DLD1 (cell line): ENCODE measurements at regions not wholly inside any gene's neighbourhood (a gene's known extent, or its start where the extent isn't known, plus 50 kb on each side); places are given as distances from the start of the nearest gene placed in this dataset.

Experiments
- in situ Hi-C: cut with HindIII; loops from 2 replicates; pipeline ENCODE4 v1.10.0; 2017; ENCODE audit warnings: low sequenced_read_pairs

DNA sequence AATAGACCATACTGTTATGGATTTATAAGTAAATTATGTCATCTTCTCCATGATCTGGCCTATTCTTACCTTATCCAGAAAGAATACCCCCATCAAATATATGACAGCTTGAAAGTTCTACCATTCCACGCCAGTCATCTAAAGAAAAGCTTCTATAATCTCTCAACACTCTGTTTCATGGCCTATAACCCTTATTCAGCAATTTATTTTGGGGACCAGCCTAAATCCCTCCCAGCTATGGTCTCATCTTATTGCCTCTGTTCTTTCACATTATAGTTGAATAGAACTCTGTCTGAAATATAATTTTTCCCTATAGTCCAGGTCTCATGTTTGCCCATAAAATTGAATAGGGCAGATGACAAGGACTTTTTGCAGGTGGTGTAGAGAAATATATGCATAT, 2387.6 kb upstream of the WWC1 start:
- in situ Hi-C loops: no loop called here

DNA sequence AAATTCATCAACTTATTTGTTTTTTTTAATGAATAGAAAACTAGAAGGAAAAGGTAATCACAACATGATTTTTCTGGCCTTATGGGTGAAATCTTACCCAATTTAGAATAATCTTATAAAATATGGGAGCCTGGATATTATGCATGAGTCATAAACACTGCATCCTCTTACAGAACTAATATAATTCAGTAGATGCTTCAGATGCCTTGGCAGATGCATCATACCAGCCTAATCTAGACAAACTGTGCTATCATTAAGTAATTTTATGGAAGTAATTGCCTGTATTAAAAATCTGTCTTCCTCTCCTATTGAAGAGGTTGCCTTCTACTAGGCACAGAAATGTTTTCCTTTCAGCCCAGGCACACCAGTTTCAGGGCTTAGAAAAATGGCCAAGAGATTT, 2384.6 kb upstream of the WWC1 start:
- in situ Hi-C loops: no loop called here

DNA sequence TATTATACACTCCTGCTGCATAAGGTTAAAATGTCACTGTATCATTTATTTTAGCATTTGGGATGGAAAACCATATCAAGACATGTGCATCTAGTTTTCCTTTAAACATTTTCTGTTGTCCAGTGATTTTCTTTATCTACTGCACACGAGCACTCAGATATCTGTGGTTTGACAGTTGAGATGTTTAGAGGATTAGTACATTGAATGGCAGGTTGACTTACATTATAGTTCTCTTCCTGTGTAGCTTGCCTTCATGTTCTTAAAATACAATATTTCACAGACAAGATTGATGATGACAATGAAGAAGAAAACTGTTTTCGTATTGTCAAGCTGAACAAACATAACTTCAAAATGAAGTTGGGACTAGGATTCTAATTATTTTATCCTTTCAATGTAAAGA, 2378.4 kb upstream of the WWC1 start:
- in situ Hi-C loops: no loop called here

DNA sequence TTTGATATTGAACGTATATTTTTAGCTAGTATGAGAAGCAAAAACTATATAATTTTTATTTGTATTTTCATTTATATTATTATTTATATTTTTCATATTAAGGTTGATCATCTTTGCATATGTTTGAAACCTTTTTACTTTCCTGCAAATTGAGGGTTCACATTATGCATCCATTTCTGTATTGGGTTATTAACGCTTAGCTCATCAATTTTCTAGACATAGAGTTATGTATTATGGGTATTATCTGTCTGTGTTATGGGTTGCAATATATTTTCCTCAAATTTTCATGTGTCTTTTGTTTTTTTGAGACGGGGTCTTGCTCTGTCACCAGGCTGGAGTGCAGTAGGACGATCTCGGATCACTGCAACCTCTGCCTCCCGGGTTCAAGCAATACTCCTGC, 2377.0 kb upstream of the WWC1 start:
- in situ Hi-C loops: no loop called here

DNA sequence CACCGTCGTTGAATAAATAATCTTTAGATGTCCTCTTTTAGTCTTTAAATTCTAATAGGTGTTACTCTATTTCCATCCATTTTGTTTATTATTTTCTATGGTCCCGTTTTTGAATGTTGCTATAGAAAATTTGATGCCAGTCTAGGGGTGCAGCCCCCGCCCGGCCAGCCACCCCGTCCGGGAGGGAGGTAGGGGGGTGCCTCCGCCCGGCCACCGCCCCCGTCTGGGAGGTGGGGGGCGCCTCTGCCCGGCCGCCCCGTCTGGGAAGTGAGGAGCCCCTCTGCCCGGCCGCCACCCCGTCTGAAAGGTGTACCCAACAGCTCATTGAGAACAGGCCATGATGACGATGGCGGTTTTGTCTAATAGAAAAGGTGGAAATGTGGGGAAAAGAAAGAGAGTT, 2372.2 kb upstream of the WWC1 start:
- in situ Hi-C loops: no loop called here

DNA sequence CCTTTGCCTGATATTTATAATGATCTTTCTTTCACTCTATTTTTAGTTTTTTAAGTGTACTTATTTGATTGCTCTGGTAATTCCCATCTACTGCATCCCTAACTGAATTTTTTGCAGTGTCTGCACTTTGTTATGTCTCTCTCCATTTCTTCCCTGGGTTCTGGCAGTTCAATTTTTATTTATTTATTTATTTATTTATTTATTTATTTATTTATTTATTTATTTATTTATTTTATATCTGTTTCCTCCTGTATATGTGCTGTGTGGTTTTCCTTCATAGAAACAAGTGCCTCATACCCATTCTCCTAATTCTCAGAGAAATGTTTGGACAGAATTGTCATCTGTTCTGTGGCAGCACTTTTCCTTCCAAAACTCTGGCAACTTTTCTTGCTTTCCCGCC, 2370.8 kb upstream of the WWC1 start:
- in situ Hi-C loops: no loop called here

DNA sequence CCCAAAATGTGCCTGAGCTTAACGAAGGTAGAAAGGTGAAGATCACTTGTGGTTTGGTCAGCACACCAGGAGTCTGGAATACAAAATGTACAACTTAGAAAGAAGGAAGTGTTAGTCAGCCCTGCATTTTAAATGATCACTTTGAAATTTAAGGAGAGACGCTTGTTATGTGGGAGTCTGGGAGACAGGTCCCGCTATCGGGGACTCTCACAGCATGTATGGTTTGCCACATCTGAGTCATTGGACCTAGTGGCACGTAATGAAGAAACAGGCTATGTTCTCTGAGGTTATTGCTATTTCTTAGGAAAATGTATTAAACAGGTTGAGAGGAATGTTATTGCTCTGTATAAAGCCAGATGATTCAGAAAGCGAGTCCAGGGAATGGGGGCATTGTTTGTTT, 2362.5 kb upstream of the WWC1 start:
- in situ Hi-C loops: no loop called here

DNA sequence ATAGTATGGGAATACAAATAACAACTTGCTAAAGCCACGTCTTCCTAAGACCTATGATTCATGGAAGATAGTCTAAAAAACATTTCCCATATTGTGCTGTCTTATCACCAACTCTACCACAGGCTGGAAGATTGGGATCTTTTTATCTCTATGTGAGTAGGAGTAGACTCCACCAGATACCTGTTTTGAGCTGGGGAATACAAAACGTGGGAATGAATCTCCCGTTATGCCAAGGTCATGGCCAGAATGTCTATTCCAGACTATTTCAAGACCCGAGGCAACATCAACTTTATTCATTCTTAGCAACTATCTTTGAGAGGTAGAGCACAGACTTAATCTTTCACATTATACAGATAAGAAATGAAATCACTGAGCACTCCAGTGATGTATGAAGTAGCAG, 2350.9 kb upstream of the WWC1 start:
- in situ Hi-C loops: no loop called here

DNA sequence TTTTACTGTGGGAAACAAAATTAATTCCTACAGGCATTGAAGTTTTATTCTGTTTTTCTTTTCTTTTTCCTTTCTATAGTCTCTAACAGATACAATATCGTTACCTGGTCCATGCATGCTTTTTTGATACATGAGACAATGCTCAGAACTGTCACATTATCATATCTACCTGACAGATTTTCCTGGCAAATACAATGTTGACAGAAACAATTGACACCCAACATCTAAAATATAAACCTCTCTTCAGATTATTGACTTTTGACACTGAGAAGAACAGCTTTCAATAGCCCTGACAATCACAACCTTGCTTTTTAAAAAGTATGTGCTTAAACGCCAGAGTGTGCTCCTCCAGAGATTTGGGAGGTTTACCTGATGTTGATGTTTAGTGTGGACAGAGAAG, 2334.6 kb upstream of the WWC1 start:
- in situ Hi-C loops: no loop called here

DNA sequence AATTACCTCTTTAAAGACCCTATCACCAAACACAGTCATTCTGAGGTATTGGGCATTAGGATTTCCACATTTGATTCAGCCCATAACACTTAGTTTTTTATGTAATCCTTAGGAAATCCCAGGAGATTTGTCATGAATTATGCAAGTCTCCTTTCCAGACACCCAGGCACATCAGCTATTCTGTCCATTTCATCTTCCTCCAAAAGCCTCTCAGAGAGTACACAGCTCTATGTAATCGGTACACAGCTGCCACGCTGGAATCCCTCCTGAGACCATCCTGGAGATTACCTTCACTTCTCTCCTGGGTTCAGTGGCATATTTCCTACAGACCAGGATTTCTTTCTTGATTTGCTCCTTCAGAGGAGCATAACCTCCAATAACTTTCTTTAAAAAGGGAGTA, 2309.8 kb upstream of the WWC1 start:
- in situ Hi-C loops: no loop called here

DNA sequence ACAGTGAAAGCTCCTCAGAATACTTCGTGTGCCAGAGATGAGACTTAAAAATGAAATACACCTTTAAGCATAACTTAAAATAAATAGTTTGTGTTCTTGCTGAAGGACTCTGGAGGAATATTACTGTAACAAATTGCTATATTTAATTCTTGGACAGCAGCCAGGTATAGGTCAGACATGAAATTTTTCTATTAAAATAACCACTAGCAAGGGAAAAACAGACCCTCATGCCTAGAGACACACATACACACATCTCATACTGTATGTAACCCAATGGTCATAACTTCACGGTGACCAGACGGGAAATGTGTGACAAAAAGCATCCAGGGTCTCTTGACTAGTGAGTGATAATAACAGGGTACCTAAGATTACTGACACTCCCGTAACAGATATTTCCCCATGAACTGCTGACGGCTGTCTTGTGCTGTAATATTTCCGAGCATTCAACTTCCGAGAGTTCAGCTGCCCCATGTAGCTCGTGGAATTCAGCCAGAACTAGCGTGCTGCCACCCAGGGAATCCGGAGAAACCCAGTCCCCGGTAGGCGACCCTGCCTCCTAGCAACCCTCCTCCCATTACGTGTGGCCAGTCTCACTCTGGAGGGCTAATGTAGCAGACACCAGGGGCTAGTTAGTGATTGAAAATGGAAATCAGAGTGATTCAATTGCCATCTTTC, 2295.1 kb upstream of the WWC1 start:
- in situ Hi-C loops: no loop called here

DNA sequence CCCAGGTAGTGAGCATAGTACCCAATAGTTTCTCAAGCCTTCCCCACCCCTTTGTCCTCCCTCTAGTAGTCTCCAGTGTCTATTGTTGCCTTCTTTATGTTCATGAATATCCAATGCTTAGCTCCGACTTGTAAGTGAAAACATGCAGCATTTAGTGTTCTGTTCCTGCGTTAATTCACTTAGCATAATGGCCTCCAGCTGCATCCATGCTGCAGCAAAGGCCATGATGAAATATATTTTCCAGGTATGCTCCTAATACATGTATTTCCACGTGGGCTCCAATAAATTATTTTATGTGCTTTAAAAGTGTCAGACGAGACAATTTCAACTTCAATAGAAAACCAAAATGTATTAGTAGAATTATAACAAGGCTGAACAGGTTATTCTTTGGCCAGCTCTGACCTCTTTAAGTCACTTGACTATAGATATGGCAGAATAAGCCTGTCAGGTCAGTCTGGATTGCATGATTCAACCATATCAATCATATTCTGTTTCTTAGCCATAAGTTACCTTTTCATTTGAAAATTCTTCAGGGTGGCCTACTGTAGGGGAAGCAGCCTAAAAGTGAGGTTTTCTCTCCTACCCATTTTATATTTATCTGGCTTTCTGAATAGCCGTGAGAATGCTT, 2291.6 kb upstream of the WWC1 start:
- in situ Hi-C loops: no loop called here

DNA sequence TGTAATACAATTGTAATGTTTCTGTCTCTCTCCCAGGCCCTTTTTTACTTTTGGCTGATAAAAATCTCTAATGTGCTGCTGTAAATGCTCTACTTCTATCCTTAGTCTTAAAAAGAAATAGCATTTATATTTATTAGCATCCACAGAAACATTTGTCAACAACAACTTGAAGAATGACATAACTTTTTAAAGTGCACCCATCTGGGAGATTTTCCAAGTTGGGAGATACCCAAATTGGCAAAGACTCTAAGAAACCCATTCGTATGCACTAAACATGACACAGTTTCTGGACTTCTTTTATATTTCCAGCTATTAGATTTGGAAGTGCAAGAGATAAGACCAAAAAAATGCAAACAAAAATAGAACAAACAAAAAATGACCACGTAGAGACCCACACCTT, 2287.4 kb upstream of the WWC1 start:
- in situ Hi-C loops: no loop called here

DNA sequence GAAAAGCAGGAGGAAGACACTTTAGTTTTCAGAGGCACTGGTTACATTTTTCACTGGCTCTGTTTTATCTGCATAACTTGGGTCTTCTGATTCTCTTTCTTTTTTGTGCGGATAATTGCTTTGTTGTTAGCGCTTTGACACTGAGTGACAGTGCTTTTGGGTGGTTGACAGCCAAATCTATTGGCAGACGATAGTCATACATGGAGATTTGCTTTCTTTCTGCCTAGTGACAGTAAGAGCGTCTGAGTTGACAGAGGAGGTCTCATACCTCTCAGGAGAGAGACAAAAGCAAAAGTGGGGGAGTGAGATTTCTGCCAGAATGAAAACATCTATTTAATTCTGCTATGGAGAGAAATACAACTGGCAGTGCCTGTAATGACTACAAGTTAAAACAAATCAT, 2278.0 kb upstream of the WWC1 start:
- in situ Hi-C loops: no loop called here

DNA sequence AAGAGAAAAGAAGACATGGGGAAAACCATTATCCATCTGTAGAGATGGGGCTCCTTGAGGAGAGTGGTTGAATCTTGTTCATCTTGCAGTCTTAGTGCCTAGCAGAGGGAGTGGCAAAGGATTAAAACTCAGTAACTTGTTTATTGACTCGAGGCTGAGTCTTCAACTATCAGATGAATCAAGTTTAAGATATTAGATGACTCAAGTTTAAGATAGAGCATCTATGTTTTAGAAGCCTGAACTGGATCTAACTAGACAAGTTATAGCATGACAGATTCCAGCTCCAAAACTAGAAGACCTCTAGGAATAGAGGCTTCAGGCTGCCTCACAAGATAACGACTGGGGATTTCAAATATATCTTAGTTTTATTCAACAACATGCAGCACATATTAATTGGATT, 2277.2 kb upstream of the WWC1 start:
- in situ Hi-C loops: no loop called here

DNA sequence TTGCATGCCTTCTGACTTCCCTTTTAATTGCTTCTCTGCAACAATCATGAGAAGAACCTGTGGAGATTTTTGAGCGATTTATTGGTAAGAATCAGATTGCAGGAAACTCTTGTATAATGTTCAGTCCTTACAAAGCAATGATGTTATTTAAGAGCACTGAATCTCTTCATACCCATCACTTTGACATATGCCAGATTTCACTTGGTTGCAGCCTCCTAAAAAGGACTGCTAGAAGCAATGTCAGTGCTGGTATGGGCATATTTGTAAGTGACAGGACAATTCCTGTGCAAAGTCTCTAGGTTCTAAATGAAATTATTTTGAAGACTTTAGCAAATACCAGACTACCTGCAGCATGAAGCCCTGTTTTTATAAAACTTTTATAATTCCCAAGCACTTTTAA, 2272.7 kb upstream of the WWC1 start:
- in situ Hi-C loops: no loop called here

DNA sequence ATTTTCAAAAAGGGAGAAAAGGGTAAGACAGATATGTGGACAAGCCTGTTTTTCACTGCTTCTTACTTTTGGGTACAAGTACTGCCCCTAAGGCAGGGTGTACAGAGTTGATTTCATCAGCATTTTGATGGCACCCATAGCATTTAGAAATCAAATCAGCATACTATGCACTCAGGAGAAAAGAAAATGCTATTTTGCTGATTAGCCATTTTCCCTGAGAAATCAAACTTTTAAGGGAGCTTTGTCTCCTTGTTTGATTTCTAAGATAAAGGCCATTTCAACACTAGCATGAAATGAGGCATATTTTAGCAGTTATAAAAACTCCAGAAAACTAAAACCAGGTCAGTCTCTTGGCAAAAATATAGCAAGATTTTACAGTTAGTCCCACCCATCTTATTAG, 2269.4 kb upstream of the WWC1 start:
- in situ Hi-C loops: no loop called here

DNA sequence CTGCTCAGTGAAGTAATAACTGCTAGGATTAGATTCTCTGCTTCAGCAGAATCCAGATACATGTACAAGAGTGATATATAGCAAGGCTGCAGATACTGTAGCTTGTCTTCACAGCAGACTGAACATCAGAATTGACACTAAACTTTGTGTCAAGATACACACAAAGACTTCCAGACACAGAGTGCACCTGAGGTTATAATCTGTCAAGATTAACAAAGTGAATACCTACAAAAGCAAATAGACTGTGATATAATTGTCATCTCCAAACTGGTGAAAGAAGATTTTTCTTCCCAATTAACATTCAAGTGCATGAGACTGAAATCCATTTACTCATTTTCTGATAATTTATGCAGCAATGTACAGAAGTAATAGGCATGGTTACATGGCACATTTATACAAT, 2266.5 kb upstream of the WWC1 start:
- in situ Hi-C loops: no loop called here

DNA sequence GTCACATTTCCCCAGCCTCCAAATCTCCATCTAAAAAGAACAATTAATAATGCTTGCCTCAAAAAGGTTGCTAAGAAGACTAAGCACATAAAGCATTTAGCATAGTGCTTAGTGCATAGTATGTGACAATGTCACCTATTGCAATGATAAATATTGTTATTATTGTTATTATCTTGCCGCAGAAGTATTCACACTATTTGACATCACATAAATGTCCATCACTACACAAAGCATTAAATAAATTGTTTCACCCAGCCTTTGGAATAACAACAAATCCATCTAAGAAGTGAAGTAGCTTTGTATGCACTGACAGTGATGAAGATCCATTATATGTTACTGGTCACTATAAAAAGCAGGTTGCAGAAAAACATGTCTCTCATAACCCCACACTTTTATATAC, 2263.9 kb upstream of the WWC1 start:
- in situ Hi-C loops: no loop called here

DNA sequence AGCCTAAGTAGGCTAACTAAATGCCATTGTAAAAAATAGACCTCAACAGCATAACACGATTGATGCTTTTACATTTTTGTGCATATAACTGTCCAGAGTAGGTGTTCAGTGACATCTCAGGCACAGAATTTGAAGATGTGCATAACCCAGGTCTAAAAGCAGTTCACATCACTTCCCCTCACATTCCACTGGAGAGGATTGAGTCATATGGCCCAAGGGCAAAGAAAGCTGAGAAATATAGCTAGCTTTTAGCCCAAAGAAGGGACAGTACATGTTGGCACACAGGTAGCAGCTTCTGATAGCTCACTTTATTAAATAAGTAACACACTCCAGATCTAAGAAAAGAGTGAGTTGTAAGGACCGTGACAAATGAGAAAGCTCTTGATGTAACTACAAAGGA, 2259.5 kb upstream of the WWC1 start:
- in situ Hi-C loops: no loop called here

DNA sequence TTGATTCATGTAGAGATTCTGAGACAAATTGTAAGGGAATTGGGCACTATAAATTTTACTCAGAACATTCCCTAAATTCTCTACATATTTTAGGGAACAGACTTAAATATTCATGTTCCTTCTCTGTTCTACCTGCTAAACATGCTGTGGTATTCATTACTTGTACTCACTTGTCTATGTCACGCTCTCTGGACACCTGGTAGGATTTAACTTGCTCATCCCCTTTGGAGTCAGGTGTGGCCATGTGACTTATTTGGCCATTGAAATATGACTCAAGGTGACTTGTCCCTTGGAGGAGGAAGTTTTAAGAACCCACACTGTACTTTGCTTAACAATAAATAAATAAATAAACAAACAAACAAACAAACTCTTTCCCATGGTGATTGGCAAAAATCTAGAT, 2258.8 kb upstream of the WWC1 start:
- in situ Hi-C loops: no loop called here

DNA sequence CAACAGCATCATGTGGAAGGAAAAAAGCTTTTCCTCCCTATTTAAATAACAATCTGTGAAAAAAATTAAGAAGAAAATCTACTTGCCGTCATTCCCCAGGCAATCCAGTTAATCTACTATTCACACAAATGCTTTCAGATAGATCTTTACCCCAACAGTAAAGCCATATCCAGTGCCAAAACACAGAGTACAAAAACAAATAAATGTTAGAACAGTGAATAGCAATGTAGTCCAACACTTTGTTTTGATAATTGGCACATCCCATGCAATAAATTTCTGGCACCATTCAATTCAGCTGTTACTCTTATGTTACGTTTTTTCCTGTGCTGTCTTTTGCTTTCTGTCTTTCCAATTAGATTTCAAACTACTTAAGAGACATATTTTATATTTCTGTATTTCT, 2245.5 kb upstream of the WWC1 start:
- in situ Hi-C loops: no loop called here

DNA sequence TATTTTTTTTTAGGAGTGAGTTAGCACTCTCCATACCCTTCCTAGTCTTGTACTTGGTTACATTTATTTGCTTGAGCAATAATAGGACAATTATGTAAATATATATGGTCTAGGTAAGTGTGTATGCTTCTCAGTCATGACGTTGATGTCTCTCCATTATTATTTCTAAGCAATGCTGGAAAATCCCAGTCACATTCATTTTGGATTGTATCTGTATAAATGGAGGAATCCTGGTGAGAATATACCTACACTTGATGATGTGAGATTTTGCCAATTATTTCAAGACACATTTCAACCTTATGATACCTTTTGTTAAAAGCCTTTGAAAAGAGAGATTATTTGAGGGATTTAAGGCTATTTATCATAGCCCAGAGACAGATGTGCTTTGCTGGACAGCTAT, 2244.5 kb upstream of the WWC1 start:
- in situ Hi-C loops: no loop called here
